Hematopoietic multipotent progenitor cell treated with erythropoietin and hydrocortisone succinate and interleukin-3 and kit ligand, for 4 days (in vitro differentiated cells): ENCODE measurements at regions not wholly inside any gene's neighbourhood (a gene's known extent, or its start where the extent isn't known, plus 50 kb on each side); places are given as distances from the start of the nearest gene placed in this dataset.
"Not testable (repeated sequence)": the region's sequence is repeated elsewhere in the genome, so short reads cannot be mapped to it uniquely, and the experiment has no call there.

Experiments
- DNase-seq: peaks from one replicate; pipeline ENCODE4 v3.0.0-alpha.2; 2015

DNA sequence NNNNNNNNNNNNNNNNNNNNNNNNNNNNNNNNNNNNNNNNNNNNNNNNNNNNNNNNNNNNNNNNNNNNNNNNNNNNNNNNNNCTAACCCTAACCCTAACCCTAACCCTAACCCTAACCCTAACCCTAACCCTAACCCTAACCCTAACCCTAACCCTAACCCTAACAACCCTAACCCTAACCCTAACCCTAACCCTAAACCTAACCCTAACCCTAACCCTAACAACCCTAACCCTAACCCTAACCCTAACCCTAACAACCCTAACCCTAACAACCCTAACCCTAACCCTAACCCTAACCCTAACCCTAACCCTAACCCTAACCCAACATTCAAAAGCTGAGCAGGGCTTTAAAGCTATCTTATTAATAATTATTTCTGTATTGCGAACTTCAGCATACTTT, 182.5 kb upstream of the FAM20C start:
- peak; percentile 11 for DNase-seq

- DNase-seq = not testable (repeated sequence)
These were observed 159.6 kb upstream of the FAM20C start for GRCh38 chr7:32565-33280.

DNA sequence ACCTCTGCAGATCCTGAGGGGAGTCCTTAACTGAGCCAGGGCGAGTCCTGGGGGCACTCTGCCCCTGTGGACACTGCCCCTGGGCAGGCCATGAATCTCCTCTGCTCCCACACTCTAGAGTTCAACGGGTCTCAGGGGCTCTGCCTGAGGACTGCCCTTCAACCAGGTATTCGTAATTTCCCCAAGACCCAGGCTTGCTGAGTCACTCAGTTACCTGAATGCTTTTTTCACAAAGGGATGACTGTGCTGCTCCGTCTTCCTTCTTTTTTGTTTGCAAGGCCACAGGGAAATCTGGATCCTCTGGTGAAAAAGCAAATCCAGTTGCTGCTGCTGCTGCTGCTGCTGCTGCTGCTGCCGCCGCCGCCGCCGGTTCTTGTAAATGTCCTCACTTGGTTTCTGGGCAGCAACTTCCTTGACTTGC, 157.2 kb upstream of the FAM20C start:
- not testable (repeated sequence) for DNase-seq

- not testable (repeated sequence) for DNase-seq
These were observed 155.8 kb upstream of the FAM20C start for GRCh38 chr7:36539-36938.

DNA sequence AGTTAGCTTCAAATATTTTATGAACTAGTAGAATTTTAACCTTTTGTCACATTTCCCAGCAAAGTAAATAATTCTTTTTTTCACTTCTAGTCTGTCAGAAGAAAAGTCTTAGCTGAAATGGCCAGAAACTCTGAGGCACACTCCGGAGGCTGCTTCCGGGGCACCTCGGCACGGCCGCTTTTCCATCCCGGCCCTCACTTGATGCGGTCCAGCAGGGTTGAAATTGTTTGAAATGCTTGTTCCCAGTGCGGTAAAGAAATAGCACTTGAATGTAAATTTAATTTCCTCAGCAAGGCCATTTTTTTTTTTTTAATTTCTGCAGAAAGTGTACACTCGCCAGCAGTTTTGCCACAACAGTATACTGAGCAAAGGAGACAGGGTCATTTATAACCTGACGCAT, 154.7 kb upstream of the FAM20C start:
- DNase-seq = not testable (repeated sequence)

GRCh38 chr7:38444-38843, 153.9 kb upstream of the FAM20C start:
- not testable (repeated sequence) for DNase-seq

DNA sequence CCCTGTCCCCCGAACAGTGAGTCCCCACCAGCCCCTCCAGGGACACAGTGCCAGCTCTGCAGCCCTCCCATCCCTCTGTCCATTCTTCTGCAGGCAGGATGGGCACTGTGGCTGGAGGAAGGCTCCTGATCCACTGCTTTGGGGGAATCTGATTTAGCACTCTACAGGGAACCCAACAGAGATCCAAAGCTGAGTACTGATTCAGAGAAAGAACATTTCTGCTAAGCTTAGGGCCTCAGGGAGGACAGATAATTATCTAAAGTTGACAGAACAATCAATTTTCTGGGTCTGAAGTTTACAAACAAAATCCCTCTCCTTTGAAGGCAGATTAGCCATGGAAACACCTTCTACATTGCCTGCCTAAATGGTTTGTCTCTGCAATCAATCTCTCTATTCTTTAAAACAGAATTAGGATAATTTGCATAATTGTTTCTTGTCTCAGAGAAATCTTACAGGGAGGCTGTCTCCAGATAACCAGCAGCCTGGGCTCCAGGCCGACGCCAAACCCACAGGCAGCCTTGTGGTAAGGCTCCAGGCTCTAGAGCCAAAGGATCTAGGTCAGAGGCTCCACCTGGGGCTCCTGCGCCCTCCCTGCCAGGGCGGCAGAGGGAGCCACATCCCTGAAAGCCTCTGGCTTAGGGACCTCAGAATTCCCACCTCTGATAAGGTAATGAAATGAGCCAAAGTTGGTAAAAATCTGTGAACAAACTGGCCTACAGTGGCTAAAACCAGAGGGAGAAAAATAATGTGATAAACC, 152.2 kb upstream of the FAM20C start:
- not testable (repeated sequence) for DNase-seq

- no peak for DNase-seq
These were observed 151.3 kb upstream of the FAM20C start for GRCh38 chr7:40799-41750.

GRCh38 chr7:41917-42565, 150.3 kb upstream of the FAM20C start:
- DNase-seq = no peak

DNA sequence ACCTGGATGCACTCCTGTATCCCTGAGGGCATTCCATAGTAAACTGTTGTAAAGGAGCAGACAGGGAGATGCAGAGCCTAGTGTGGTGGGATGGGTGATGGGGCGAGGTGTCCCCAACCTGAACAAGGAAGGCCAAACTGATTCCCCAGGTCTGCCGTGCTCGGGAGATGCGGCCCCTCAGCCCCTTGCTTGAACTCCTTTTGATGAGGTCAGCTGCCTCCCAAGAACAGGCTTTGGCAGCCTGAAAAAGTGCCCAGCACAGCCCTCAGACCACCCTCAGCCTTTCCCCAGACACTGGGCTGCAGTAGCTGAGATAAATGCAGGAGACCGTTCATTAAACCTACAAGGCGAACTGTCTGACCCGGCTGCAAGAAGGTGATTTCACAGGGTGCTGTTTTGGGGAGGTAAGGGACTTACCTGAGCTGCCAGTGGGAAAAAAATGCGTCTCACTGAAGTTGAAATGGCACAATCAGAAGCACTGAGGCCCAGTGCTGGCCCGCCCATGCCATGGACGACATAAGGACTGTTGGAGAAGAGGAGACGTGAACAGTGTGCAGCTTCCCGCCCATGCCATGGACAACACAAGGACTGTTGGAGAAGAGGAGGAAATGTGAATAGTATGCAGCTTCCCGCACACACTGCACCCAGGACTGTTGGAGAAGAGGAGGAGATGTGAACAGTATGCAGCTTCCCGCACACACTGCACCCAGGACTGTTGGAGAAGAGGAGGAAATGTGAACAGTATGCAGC, 148.4 kb upstream of the FAM20C start:
- DNase-seq = no peak

- no peak for DNase-seq
These were observed 147.9 kb upstream of the FAM20C start for GRCh38 chr7:44541-44896.

DNA sequence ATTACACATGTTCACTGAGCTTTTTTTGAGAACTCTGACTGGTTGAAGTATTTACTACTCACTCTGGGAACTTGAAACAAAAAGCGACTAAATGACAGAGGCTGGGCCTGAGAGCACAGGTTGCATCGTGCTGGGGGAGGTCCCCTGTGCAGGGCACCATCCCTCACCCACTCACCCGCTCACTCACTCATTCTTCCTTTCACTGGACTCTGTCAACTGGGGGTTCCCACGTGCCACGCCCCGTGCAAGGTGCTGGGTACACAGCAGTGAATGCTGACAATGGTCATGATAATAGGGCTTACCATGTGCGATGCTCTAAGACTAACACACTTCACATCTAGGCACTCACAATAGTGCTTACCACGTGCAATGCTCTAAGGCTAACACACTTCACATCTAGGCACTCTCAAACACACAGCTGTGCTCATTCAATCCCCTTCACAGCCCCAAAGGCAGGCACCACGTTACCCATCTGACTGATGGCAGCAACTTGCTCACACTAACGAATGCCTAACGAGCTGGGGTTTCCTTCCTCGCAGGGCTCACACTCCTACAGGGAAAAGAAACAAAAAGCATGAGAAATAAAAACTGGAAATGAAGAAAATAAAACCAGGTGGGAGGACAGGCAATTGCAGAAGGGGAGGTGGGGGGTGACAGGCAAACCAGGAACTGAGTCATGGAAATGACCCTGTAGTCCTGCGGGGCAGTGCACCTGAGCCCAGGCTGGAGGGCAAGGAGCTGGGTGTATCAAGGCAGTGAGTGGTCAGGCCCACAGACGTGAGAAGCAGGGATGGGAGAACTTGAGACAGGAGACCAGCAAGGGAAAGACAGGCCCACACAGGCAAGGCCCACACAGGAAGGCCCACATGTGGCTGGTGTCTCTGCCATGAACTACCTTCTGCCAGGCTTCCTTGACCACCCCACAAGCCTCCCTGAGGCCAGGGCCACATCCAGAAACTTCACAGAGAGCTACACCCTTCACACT, 147.0 kb upstream of the FAM20C start:
- no peak for DNase-seq

- DNase-seq = no peak
These were observed 146.1 kb upstream of the FAM20C start for GRCh38 chr7:46123-46829.

DNA sequence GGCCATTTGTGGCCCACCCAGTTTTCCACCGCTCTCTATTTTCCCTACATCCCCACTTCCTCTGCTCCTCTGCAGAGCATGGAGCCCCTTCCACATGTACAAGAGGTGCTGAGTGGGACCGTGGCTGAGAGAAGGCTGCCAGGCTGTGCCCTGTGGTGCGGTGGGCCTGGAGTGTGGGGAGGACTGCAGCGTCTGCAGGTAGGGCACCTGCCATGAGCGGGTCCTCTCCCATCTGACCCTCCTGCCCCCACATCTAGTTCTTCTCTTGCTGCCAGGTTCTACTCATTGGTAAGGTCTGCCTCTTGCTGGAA, 145.6 kb upstream of the FAM20C start:
- no peak for DNase-seq

- DNase-seq = no peak
These were observed 140.8 kb upstream of the FAM20C start for GRCh38 chr7:51456-52068.

DNA sequence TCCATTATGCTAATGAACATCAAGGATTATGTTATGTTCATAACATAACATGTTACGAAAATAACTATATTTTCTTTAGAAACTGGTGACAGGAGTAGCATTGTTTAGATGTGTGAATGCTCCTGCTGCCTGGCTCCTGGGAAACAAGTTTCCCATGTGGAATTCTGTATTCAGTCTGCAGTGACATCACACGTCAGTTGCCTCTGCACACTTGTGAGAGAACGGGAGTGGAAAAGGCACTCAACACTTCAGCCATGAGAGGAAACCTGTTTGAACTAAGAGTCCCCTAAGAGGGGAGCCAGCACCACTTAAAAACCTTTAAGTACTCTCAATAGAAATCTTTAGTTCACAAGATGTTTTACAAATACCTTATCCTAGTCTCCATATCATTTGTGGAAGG, 140.3 kb upstream of the FAM20C start:
- no peak for DNase-seq

- no peak for DNase-seq
These were observed 138.8 kb upstream of the FAM20C start for GRCh38 chr7:53531-53930.

- DNase-seq = no peak
These were observed 137.8 kb upstream of the FAM20C start for GRCh38 chr7:54615-55014.

DNA sequence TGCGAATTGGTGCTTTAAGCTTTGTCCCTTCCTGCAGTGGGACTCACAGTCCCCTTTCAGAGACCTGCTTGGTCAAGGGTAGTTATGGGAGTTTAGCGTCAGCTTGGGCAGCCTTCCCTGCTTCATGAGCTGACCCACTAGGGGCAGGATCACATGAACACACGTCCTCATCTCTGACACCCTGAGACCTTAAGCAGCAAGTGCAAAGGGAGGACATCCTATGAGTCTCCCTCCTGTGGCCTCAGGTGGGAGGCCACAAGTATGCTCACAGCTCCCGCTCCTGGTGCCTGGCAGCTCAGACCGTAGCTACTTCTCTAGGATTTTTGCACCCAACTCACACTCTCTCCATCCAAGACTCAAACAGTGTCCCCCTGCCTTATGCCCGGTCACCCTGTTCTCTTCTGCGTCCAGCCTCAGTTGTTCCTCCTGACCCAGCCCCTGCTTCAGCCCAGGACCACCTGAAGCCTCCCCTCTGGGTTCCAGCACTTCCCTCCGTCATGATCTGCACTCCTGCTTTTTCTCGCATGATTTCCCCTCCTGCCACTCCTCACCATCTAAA, 136.6 kb upstream of the FAM20C start:
- DNase-seq = no peak
